ENCODE measurements at regions not wholly inside any gene's neighbourhood (a gene's known extent, or its start where the extent isn't known, plus 50 kb on each side); places are given as distances from the start of the nearest gene placed in this dataset.

- TF ChIP-seq CTCF (IDR thresholded peaks at IDR 0.05; ENCODE audit: low read depth, low read length), result no peak
- no peak overlapping the region for H3K4me3 ChIP-seq (ENCODE audit: low read depth, low read length)
Measured at GRCh38 chr18:54702686-54703085, 111.6 kb downstream of the DYNAP start.

- H3K4me3 ChIP-seq (ENCODE audit: low read depth, low read length), result no peak overlapping the region
- TF ChIP-seq CTCF (IDR thresholded peaks at IDR 0.05; ENCODE audit: low read depth, low read length), result no peak
Measured at GRCh38 chr18:54710074-54710899, 118.0 kb upstream of the RAB27B start.

GRCh38 chr18:54710900-54711281, 117.4 kb upstream of the RAB27B start:
- TF ChIP-seq CTCF (IDR thresholded peaks at IDR 0.05; ENCODE audit: low read depth, low read length), result no peak
- H3K4me3 ChIP-seq (ENCODE audit: low read depth, low read length), result no peak overlapping the region

- H3K4me3 ChIP-seq (ENCODE audit: low read depth, low read length), result no peak overlapping the region
- no peak for TF ChIP-seq CTCF (IDR thresholded peaks at IDR 0.05; ENCODE audit: low read depth, low read length)
Measured at GRCh38 chr18:54712306-54712705, 116.0 kb upstream of the RAB27B start.

- TF ChIP-seq CTCF (IDR thresholded peaks at IDR 0.05; ENCODE audit: low read depth, low read length), result no peak
- no peak overlapping the region for H3K4me3 ChIP-seq (ENCODE audit: low read depth, low read length)
Measured at GRCh38 chr18:54712758-54713157, 115.5 kb upstream of the RAB27B start.

GRCh38 chr18:54713386-54713785, 114.9 kb upstream of the RAB27B start:
- no peak overlapping the region for H3K4me3 ChIP-seq (ENCODE audit: low read depth, low read length)
- no peak for TF ChIP-seq CTCF (IDR thresholded peaks at IDR 0.05; ENCODE audit: low read depth, low read length)

GRCh38 chr18:54714851-54715250, 113.4 kb upstream of the RAB27B start:
- TF ChIP-seq CTCF (IDR thresholded peaks at IDR 0.05; ENCODE audit: low read depth, low read length), result no peak

More at GRCh38 chr18:54714851-54715250, 113.4 kb upstream of the RAB27B start:
- no peak overlapping the region for H3K4me3 ChIP-seq (ENCODE audit: low read depth, low read length)

Data from WI38 (cell line).